ENCODE measurements at regions not wholly inside any gene's neighbourhood (a gene's known extent, or its start where the extent isn't known, plus 50 kb on each side); places are given as distances from the start of the nearest gene placed in this dataset.
"Not testable (repeated sequence)": the region's sequence is repeated elsewhere in the genome, so short reads cannot be mapped to it uniquely, and the experiment has no call there.

- H3K36me3 ChIP-seq: no peaks in the 10 kb centered on the region
- no peak overlapping the region for H3K4me3 ChIP-seq
- H3K4me1 ChIP-seq: no peaks in the 10 kb centered on the region
- H3K27ac ChIP-seq: no peak overlapping the region
- no peak for DNase-seq
- intact Hi-C loops (cut with DNase I): no loop called here
- 85 to 93% methylated on average over 1 of the region's 1 CpG for WGBS, 2 donors
- H3K9me3 ChIP-seq: no peaks in the 10 kb centered on the region
- TF ChIP-seq, protein P1, sequence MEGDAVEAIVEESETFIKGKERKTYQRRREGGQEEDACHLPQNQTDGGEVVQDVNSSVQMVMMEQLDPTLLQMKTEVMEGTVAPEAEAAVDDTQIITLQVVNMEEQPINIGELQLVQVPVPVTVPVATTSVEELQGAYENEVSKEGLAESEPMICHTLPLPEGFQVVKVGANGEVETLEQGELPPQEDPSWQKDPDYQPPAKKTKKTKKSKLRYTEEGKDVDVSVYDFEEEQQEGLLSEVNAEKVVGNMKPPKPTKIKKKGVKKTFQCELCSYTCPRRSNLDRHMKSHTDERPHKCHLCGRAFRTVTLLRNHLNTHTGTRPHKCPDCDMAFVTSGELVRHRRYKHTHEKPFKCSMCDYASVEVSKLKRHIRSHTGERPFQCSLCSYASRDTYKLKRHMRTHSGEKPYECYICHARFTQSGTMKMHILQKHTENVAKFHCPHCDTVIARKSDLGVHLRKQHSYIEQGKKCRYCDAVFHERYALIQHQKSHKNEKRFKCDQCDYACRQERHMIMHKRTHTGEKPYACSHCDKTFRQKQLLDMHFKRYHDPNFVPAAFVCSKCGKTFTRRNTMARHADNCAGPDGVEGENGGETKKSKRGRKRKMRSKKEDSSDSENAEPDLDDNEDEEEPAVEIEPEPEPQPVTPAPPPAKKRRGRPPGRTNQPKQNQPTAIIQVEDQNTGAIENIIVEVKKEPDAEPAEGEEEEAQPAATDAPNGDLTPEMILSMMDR (IDR thresholded peaks at IDR 0.05): no peak
- TF ChIP-seq POLR2A (IDR thresholded peaks at IDR 0.05) (no peak), POLR2AphosphoS5 (IDR thresholded peaks at IDR 0.05) (no peak), EP300 (IDR thresholded peaks at IDR 0.05) (no peak)
- H3K27me3 ChIP-seq: no peaks in the 10 kb centered on the region
Observed at GRCh38 chr3:89017531-89017930, 89.9 kb upstream of the EPHA3 start.

DNA sequence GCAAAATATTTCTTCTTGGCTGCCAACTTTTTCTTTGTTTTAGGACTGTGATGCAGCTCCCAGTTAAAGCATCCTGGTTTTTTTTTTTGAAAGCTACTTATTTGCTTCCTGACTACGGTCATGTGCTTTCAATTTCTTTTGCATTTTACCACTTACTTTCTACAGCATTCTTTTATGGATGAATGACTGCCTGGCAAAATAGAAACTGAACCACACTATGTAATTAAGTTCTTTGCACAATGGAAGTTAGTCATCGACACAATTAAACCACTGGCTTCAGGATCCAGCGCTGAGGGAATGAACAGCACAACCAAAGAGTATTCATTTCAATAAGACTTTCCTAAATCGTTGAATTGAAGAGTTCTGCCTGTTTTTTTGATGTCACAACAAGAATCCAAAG, 82.2 kb upstream of the EPHA3 start:
- Histone ChIP-seq H3K4me1 (no peaks in the 10 kb centered on the region), H3K36me3 (no peaks in the 10 kb centered on the region), H3K27me3 (no peaks in the 10 kb centered on the region), H3K4me3 (no peak overlapping the region), H3K27ac (no peak overlapping the region), H3K9me3 (no peaks in the 10 kb centered on the region)
- intact Hi-C loops (cut with DNase I): no loop called here
- 59 to 75% methylated on average over 4 of the region's 4 CpGs for WGBS, 2 donors
- DNase-seq: no peak
- TF ChIP-seq POLR2A (IDR thresholded peaks at IDR 0.05): no peak
- no peak for TF ChIP-seq POLR2AphosphoS5 (IDR thresholded peaks at IDR 0.05)
- TF ChIP-seq EP300 (IDR thresholded peaks at IDR 0.05): no peak
- TF ChIP-seq, protein P1 (IDR thresholded peaks at IDR 0.05): no peak

- no peak for TF ChIP-seq EP300 (IDR thresholded peaks at IDR 0.05)
- no peak for TF ChIP-seq POLR2AphosphoS5 (IDR thresholded peaks at IDR 0.05)
- TF ChIP-seq, protein P1 (IDR thresholded peaks at IDR 0.05): no peak
- TF ChIP-seq POLR2A (IDR thresholded peaks at IDR 0.05): no peak
- Histone ChIP-seq H3K9me3 (no peaks in the 10 kb centered on the region), H3K4me3 (no peak overlapping the region), H3K27me3 (no peaks in the 10 kb centered on the region), H3K36me3 (no peaks in the 10 kb centered on the region), H3K27ac (no peak overlapping the region), H3K4me1 (no peaks in the 10 kb centered on the region)
- WGBS, 2 donors: 76 to 89% methylated on average over 1 of the region's 1 CpG
- intact Hi-C loops (cut with DNase I): no loop called here
- no peak for DNase-seq
Observed at GRCh38 chr3:89032346-89033013, 74.9 kb upstream of the EPHA3 start.

DNA sequence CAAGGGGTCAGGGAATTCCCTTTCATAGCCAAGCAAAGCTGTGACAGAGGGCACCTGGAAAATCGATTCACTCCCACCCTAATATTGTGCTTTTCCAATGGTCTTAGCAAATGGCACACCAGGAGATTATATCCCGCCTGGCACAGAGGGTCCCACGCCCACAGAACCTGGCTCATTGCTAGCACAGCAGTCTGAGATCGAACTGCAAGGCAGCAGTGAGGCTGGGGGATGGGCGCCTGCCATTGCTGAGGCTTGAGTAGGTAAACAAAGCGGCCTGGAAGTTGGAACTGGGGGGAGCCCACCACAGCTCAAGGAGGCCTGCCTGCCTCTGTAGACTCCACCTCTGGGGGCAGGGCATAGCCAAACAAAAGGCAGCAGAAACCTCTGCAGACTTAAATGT, 72.7 kb upstream of the EPHA3 start:
- H3K9me3 ChIP-seq; H3K36me3 ChIP-seq; H3K27ac ChIP-seq; DNase-seq; H3K27me3 ChIP-seq; intact Hi-C loops (cut with DNase I); H3K4me1 ChIP-seq; H3K4me3 ChIP-seq: not testable (repeated sequence)
- WGBS, 2 donors: 78 to 83% methylated on average over 6 of the region's 6 CpGs

- intact Hi-C loops (cut with DNase I): no loop called here
- 25 to 92% methylated on average over 1 of the region's 1 CpG for whole genome bisulfite sequencing, 2 donors
- DNase-seq: no peak
Observed at GRCh38 chr3:89038869-89039268, 68.6 kb upstream of the EPHA3 start.

More at GRCh38 chr3:89038869-89039268, 68.6 kb upstream of the EPHA3 start:
- no peak overlapping the region for H3K27ac ChIP-seq
- no peaks in the 10 kb centered on the region for H3K9me3 ChIP-seq
- no peak overlapping the region for H3K4me3 ChIP-seq
- H3K4me1 ChIP-seq: no peaks in the 10 kb centered on the region
- no peaks in the 10 kb centered on the region for H3K27me3 ChIP-seq
- TF ChIP-seq POLR2AphosphoS5 (IDR thresholded peaks at IDR 0.05) (no peak), POLR2A (IDR thresholded peaks at IDR 0.05) (no peak), EP300 (IDR thresholded peaks at IDR 0.05) (no peak)
- TF ChIP-seq, protein P1 (IDR thresholded peaks at IDR 0.05): no peak
- H3K36me3 ChIP-seq: no peaks in the 10 kb centered on the region
